Esophagus squamous epithelium (tissue), 4 donors: ENCODE measurements at regions not wholly inside any gene's neighbourhood (a gene's known extent, or its start where the extent isn't known, plus 50 kb on each side); places are given as distances from the start of the nearest gene placed in this dataset.

Experiments used
- POLR2A ChIP-seq, 4 donors: fragments of 450-650 bp; IDR thresholded peaks; one replicate each; pipeline ENCODE4 v1.6.1; 2017; ENCODE audit warnings: antibody characterized with exemption in 4 of 4, mild to moderate bottlenecking in 4 of 4, moderate library complexity in 3 of 4
- TF ChIP-seq, protein P1 (sequence below), 6 experiments: fragments of 450-650 bp in 4 of 6; fragments of 200-600 bp in 2 of 6; sonication (generic) in 2 of 6; IDR thresholded peaks; one replicate each; pipeline ENCODE4 v1.5.1; 2016 to 2019; ENCODE audit warnings: antibody characterized with exemption in 6 of 6, mild to moderate bottlenecking in 4 of 6, moderate library complexity in 4 of 6

DNA sequence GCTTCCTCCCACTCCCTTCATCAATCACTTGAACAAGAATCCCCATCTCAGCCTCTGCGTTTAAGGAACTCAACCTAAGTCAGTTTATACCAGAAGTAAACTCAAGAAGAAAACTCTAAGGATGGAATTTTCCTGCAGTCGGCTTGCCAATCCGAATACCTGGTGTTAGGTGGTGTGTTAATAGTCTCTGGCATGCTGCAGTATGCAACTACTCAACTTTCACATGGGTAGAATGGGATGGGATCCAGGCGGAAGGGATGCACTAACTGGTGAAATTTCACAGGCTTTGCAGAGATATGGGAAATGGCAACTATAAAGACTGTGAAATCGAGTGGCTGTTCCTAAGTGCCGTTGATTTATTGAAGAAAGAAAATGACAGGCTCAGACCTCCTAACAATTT, 560.6 kb downstream of the TLE1 start:
- TF ChIP-seq POLR2A (IDR thresholded peaks at IDR 0.05): no peak
- TF ChIP-seq, protein P1, sequence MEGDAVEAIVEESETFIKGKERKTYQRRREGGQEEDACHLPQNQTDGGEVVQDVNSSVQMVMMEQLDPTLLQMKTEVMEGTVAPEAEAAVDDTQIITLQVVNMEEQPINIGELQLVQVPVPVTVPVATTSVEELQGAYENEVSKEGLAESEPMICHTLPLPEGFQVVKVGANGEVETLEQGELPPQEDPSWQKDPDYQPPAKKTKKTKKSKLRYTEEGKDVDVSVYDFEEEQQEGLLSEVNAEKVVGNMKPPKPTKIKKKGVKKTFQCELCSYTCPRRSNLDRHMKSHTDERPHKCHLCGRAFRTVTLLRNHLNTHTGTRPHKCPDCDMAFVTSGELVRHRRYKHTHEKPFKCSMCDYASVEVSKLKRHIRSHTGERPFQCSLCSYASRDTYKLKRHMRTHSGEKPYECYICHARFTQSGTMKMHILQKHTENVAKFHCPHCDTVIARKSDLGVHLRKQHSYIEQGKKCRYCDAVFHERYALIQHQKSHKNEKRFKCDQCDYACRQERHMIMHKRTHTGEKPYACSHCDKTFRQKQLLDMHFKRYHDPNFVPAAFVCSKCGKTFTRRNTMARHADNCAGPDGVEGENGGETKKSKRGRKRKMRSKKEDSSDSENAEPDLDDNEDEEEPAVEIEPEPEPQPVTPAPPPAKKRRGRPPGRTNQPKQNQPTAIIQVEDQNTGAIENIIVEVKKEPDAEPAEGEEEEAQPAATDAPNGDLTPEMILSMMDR (IDR thresholded peaks at IDR 0.05): no peak
